HepG2 (cell line): ENCODE measurements at regions not wholly inside any gene's neighbourhood (a gene's known extent, or its start where the extent isn't known, plus 50 kb on each side); places are given as distances from the start of the nearest gene placed in this dataset.
A peak's percentile ranks its signal among the peaks of the same experiment; 100 is the strongest.

Source experiments
- AGO2 ChIP-seq: fragments of 200-400 bp; formaldehyde crosslinking; optimal IDR thresholded peaks from 2 replicates; pipeline ENCODE3; 2017; ENCODE audit warnings: mild to moderate bottlenecking, low read depth, low read length, moderate library complexity
- GFI1 ChIP-seq: sonication (generic); formaldehyde crosslinking; IDR thresholded peaks from 2 replicates; pipeline ENCODE4 v1.5.0; 2020; ENCODE audit warnings: missing genetic modification reagents, mild to moderate bottlenecking, borderline replicate concordance
- ISL2 ChIP-seq: sonication (generic); formaldehyde crosslinking; IDR thresholded peaks from 2 replicates; pipeline ENCODE4 v1.5.0; 2020; ENCODE audit warnings: missing genetic modification reagents
- MIXL1 ChIP-seq: IDR thresholded peaks from 2 replicates; pipeline ENCODE4 v1.6.1; 2016
- MXD4 ChIP-seq: IDR thresholded peaks from 2 replicates; pipeline ENCODE4 v1.6.1; 2016; ENCODE audit warnings: mild to moderate bottlenecking, missing biosample characterization, missing genetic modification reagents
- RBM22 ChIP-seq: fragments of 200-400 bp; formaldehyde crosslinking; optimal IDR thresholded peaks from 2 replicates; pipeline ENCODE3; 2017; ENCODE audit warnings: mild to moderate bottlenecking, low read length, moderate library complexity
- RFX3 ChIP-seq: IDR thresholded peaks from 2 replicates; pipeline ENCODE4 v1.6.1; 2016; ENCODE audit warnings: missing biosample characterization, missing genetic modification reagents
- ZNF225 ChIP-seq: sonication (generic); formaldehyde crosslinking; IDR thresholded peaks from 2 replicates; pipeline ENCODE4 v1.4.0; 2020; ENCODE audit warnings: mild to moderate bottlenecking, missing genetic modification reagents
- ZNF24 ChIP-seq: fragments of 450-650 bp; IDR thresholded peaks from 2 replicates; pipeline ENCODE4 v1.6.1; 2017; ENCODE audit warnings: antibody characterized with exemption, mild to moderate bottlenecking
- ZNF350 ChIP-seq: sonication (generic); formaldehyde crosslinking; IDR thresholded peaks from 2 replicates; pipeline ENCODE4 v1.4.0; 2020; ENCODE audit warnings: mild to moderate bottlenecking, low read depth, missing genetic modification reagents, borderline replicate concordance
- ZNF703 ChIP-seq: sonication (generic); formaldehyde crosslinking; IDR thresholded peaks from 2 replicates; pipeline ENCODE4 v1.5.1; 2020; ENCODE audit warnings: missing genetic modification reagents, mild to moderate bottlenecking, moderate library complexity, borderline replicate concordance
- TF ChIP-seq, protein P1 (sequence below): sonication (generic); formaldehyde crosslinking; IDR thresholded peaks from 2 replicates; pipeline ENCODE4 v1.4.0; 2020; ENCODE audit warnings: mild to moderate bottlenecking, missing genetic modification reagents
- TF ChIP-seq, protein P2 (sequence below): sonication (generic); formaldehyde crosslinking; IDR thresholded peaks from 2 replicates; pipeline ENCODE4 v1.4.0; 2020; ENCODE audit warnings: low read depth, mild to moderate bottlenecking, missing genetic modification reagents
- TF ChIP-seq, protein P3 (sequence below): sonication (generic); formaldehyde crosslinking; IDR thresholded peaks from 2 replicates; pipeline ENCODE4 v1.4.0; 2020; ENCODE audit warnings: mild to moderate bottlenecking, low read depth, missing genetic modification reagents
- TF ChIP-seq, protein P4 (sequence below): sonication (generic); formaldehyde crosslinking; IDR thresholded peaks from 2 replicates; pipeline ENCODE4 v1.4.0; 2020; ENCODE audit warnings: missing genetic modification reagents, low read depth, mild to moderate bottlenecking, borderline replicate concordance
- TF ChIP-seq, protein P5 (sequence below): sonication (generic); formaldehyde crosslinking; IDR thresholded peaks from 2 replicates; pipeline ENCODE4 v1.4.0; 2020; ENCODE audit warnings: missing genetic modification reagents, mild to moderate bottlenecking, borderline replicate concordance
- TF ChIP-seq, protein P6 (sequence below): sonication (generic); formaldehyde crosslinking; IDR thresholded peaks from 2 replicates; pipeline ENCODE4 v1.8.1; 2023; ENCODE audit warnings: mild to moderate bottlenecking, missing genetic modification reagents
- TF ChIP-seq, protein P7 (sequence below): sonication (generic); formaldehyde crosslinking; conservative IDR thresholded peaks from 2 replicates; pipeline ENCODE4 v1.4.0; 2020; ENCODE audit warnings: missing genetic modification reagents
- TF ChIP-seq, protein P8 (sequence below): sonication (generic); formaldehyde crosslinking; IDR thresholded peaks from 2 replicates; pipeline ENCODE4 v1.4.0; 2020; ENCODE audit warnings: low read depth, mild to moderate bottlenecking, missing genetic modification reagents

DNA sequence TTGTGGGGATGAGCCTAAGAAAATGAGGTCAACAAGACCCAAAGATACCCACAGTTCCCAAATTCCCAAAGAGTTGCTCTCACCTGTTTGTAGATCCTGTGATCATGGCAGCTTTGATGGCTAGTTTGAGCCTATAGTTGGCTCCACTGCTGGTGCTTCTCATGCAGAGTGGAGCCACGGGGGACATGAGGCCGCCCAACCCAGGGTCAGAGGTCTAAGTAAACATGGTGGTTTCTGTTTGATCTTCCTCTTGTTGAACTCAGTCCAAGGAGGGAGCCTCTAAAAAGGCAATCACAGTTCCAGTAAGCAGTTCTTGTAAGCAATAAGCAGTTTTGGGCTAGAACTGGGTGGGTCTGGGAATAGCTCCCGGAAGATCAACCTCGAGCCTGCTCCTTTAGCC, 125.6 kb upstream of the DHRS4 start (continued):
- TF ChIP-seq, protein P1, sequence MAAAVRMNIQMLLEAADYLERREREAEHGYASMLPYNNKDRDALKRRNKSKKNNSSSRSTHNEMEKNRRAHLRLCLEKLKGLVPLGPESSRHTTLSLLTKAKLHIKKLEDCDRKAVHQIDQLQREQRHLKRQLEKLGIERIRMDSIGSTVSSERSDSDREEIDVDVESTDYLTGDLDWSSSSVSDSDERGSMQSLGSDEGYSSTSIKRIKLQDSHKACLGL = no peak
- TF ChIP-seq, protein P2, sequence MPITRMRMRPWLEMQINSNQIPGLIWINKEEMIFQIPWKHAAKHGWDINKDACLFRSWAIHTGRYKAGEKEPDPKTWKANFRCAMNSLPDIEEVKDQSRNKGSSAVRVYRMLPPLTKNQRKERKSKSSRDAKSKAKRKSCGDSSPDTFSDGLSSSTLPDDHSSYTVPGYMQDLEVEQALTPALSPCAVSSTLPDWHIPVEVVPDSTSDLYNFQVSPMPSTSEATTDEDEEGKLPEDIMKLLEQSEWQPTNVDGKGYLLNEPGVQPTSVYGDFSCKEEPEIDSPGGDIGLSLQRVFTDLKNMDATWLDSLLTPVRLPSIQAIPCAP (CRISPR knock-in tag) = no peak
- TF ChIP-seq MXD4 (CRISPR knock-in tag) = 0 out of 2 replicates have a peak, but pooled peaks have one; percentile 34
- TF ChIP-seq ZNF350 (CRISPR knock-in tag) = no peak
- TF ChIP-seq ZNF225 = no peak
- TF ChIP-seq ZNF24 = no peak
- TF ChIP-seq, protein P3, sequence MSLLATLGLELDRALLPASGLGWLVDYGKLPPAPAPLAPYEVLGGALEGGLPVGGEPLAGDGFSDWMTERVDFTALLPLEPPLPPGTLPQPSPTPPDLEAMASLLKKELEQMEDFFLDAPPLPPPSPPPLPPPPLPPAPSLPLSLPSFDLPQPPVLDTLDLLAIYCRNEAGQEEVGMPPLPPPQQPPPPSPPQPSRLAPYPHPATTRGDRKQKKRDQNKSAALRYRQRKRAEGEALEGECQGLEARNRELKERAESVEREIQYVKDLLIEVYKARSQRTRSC (CRISPR knock-in tag) = no peak
- TF ChIP-seq RBM22 = no peak
- peak; percentile 85 for TF ChIP-seq GFI1
- no peak for TF ChIP-seq AGO2
- TF ChIP-seq RFX3 (CRISPR knock-in tag) = no peak
- TF ChIP-seq, protein P4, sequence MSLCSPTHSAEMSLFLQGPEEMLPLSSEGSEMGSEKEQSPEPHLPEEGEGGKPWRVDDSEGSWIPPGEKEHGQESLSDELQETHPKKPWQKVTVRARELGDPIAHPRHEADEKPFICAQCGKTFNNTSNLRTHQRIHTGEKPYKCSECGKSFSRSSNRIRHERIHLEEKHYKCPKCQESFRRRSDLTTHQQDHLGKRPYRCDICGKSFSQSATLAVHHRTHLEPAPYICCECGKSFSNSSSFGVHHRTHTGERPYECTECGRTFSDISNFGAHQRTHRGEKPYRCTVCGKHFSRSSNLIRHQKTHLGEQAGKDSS (CRISPR knock-in tag) = no peak
- TF ChIP-seq MIXL1 (CRISPR knock-in tag) = no peak
- TF ChIP-seq, protein P5, sequence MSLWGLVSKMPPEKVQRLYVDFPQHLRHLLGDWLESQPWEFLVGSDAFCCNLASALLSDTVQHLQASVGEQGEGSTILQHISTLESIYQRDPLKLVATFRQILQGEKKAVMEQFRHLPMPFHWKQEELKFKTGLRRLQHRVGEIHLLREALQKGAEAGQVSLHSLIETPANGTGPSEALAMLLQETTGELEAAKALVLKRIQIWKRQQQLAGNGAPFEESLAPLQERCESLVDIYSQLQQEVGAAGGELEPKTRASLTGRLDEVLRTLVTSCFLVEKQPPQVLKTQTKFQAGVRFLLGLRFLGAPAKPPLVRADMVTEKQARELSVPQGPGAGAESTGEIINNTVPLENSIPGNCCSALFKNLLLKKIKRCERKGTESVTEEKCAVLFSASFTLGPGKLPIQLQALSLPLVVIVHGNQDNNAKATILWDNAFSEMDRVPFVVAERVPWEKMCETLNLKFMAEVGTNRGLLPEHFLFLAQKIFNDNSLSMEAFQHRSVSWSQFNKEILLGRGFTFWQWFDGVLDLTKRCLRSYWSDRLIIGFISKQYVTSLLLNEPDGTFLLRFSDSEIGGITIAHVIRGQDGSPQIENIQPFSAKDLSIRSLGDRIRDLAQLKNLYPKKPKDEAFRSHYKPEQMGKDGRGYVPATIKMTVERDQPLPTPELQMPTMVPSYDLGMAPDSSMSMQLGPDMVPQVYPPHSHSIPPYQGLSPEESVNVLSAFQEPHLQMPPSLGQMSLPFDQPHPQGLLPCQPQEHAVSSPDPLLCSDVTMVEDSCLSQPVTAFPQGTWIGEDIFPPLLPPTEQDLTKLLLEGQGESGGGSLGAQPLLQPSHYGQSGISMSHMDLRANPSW (CRISPR knock-in tag) = no peak
- no peak for TF ChIP-seq ZNF703 (CRISPR knock-in tag)
- TF ChIP-seq, protein P6, sequence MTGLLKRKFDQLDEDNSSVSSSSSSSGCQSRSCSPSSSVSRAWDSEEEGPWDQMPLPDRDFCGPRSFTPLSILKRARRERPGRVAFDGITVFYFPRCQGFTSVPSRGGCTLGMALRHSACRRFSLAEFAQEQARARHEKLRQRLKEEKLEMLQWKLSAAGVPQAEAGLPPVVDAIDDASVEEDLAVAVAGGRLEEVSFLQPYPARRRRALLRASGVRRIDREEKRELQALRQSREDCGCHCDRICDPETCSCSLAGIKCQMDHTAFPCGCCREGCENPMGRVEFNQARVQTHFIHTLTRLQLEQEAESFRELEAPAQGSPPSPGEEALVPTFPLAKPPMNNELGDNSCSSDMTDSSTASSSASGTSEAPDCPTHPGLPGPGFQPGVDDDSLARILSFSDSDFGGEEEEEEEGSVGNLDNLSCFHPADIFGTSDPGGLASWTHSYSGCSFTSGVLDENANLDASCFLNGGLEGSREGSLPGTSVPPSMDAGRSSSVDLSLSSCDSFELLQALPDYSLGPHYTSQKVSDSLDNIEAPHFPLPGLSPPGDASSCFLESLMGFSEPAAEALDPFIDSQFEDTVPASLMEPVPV (CRISPR knock-in tag) = no peak
- TF ChIP-seq, protein P7, sequence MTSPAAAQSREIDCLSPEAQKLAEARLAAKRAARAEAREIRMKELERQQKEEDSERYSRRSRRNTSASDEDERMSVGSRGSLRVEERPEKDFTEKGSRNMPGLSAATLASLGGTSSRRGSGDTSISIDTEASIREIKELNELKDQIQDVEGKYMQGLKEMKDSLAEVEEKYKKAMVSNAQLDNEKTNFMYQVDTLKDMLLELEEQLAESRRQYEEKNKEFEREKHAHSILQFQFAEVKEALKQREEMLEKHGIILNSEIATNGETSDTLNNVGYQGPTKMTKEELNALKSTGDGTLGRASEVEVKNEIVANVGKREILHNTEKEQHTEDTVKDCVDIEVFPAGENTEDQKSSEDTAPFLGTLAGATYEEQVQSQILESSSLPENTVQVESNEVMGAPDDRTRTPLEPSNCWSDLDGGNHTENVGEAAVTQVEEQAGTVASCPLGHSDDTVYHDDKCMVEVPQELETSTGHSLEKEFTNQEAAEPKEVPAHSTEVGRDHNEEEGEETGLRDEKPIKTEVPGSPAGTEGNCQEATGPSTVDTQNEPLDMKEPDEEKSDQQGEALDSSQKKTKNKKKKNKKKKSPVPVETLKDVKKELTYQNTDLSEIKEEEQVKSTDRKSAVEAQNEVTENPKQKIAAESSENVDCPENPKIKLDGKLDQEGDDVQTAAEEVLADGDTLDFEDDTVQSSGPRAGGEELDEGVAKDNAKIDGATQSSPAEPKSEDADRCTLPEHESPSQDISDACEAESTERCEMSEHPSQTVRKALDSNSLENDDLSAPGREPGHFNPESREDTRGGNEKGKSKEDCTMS = no peak
- TF ChIP-seq, protein P8, sequence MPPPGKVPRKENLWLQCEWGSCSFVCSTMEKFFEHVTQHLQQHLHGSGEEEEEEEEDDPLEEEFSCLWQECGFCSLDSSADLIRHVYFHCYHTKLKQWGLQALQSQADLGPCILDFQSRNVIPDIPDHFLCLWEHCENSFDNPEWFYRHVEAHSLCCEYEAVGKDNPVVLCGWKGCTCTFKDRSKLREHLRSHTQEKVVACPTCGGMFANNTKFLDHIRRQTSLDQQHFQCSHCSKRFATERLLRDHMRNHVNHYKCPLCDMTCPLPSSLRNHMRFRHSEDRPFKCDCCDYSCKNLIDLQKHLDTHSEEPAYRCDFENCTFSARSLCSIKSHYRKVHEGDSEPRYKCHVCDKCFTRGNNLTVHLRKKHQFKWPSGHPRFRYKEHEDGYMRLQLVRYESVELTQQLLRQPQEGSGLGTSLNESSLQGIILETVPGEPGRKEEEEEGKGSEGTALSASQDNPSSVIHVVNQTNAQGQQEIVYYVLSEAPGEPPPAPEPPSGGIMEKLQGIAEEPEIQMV (CRISPR knock-in tag) = no peak
- TF ChIP-seq ISL2 (CRISPR knock-in tag) = peak; percentile 48; the same call in 1 of the 2 replicates
